Endothelial cell of umbilical vein (primary cell): ENCODE measurements at regions not wholly inside any gene's neighbourhood (a gene's known extent, or its start where the extent isn't known, plus 50 kb on each side); places are given as distances from the start of the nearest gene placed in this dataset.

ENCODE experiments used
- BruUV-seq: library from RNA; stranded (reverse); fragments of 400-500 nt; replicated peaks from 2 replicates; lab custom pipeline; 2021; lab: Mats Ljungman, UMichigan
- CTCF ChIA-PET: fragments of 300-600, 350-600 bp; sonication (Branson Sonifier 250); formaldehyde crosslinking; loops from one replicate; lab custom pipeline; 2021; ENCODE audit warnings: antibody characterized with exemption, inconsistent platforms; lab: Charles Lee
- POLR2A ChIA-PET: fragments of 300-600, 350-600 bp; sonication (Branson Sonifier 250); formaldehyde crosslinking; loops from one replicate; lab custom pipeline; 2021; ENCODE audit warnings: antibody characterized with exemption, inconsistent platforms; lab: Charles Lee
- DNase-seq: peaks from one replicate; pipeline ENCODE4 v3.0.0-alpha.2; 2011; ENCODE audit warnings: low read depth, low spot score
- FAIRE-seq: peaks from 2 replicates; lab custom pipeline; 2011; peaks lifted over from hg19 to GRCh38; lab: Jason Lieb, UNC
- H2AFZ ChIP-seq: 2 replicates; pipeline ENCODE4 v1.6.0; 2012; ENCODE audit warnings: low read depth, low read length, control low read depth, inconsistent platforms
- H3K27ac ChIP-seq: 2 replicates; pipeline ENCODE4 v1.5.1; 2011; ENCODE audit warnings: low read depth, mild to moderate bottlenecking, control low read depth, low read length, moderate library complexity; ENCODE audit not compliant: insufficient read depth
- H3K27me3 ChIP-seq, 2 experiments: 2 replicates each; pipeline versions ENCODE4 v1.6.0 to v1.6.1; 2011; ENCODE audit warnings: low read length in 2 of 2, mixed read lengths in 1 of 2; ENCODE audit not compliant: control insufficient read depth in 2 of 2, insufficient read depth in 2 of 2
- H3K36me3 ChIP-seq, 2 experiments: 2 replicates in 1 of 2; 3 replicates in 1 of 2; pipeline ENCODE4 v1.5.1; 2011; ENCODE audit warnings: low read length in 2 of 2, mild to moderate bottlenecking in 1 of 2, moderate library complexity in 1 of 2; ENCODE audit not compliant: control insufficient read depth in 2 of 2, insufficient read depth in 2 of 2; ENCODE audit errors: extremely low read depth in 1 of 2
- H3K4me1 ChIP-seq: 3 replicates; pipeline ENCODE4 v1.5.1; 2011; ENCODE audit warnings: mild to moderate bottlenecking, low read length; ENCODE audit not compliant: control insufficient read depth, insufficient read depth; ENCODE audit errors: extremely low read depth
- H3K4me2 ChIP-seq: 2 replicates; pipeline ENCODE4 v1.6.1; 2011; ENCODE audit warnings: low read length, control low read depth, mixed read lengths; ENCODE audit not compliant: insufficient read depth
- H3K4me3 ChIP-seq, 3 experiments: fragments of 200-600 bp in 1 of 3; sonication (generic), shearing (Covaris generic) in 1 of 3; replicated peaks in 1 of 3; 2 replicates each; pipeline ENCODE4 v1.5.1; 2011 to 2016; ENCODE audit warnings: control low read depth in 3 of 3, low read length in 3 of 3, mild to moderate bottlenecking in 2 of 3, inconsistent platforms in 1 of 3, low read depth in 1 of 3, moderate library complexity in 1 of 3; ENCODE audit not compliant: insufficient read depth in 1 of 3
- H3K79me2 ChIP-seq: 2 replicates; pipeline ENCODE4 v1.6.0; 2012; ENCODE audit warnings: low read length, inconsistent platforms; ENCODE audit not compliant: control insufficient read depth, insufficient read depth
- H3K9ac ChIP-seq: replicated peaks from 2 replicates; pipeline ENCODE3; 2011; ENCODE audit warnings: low read length, control low read depth; ENCODE audit not compliant: insufficient read depth; ENCODE audit errors: extremely low read depth
- H3K9me1 ChIP-seq: replicated peaks from 3 replicates; pipeline ENCODE4 v1.6.0; 2011; ENCODE audit warnings: mild to moderate bottlenecking, low read length; ENCODE audit not compliant: control insufficient read depth, insufficient read depth; ENCODE audit errors: extremely low read depth
- H3K9me3 ChIP-seq: replicated peaks from 2 replicates; pipeline ENCODE4 v1.5.1; 2012; ENCODE audit warnings: low read length, inconsistent platforms; ENCODE audit not compliant: control insufficient read depth, insufficient read depth
- H4K20me1 ChIP-seq: replicated peaks from 2 replicates; pipeline ENCODE3; 2011; ENCODE audit warnings: mild to moderate bottlenecking, low read length; ENCODE audit not compliant: control insufficient read depth, insufficient read depth; ENCODE audit errors: extremely low read depth
- CTCF ChIP-seq, 2 donors: IDR thresholded peaks; 1 replicate in 1 of 2; 2 replicates in 1 of 2; pipeline ENCODE4 v1.5.1; 2011; ENCODE audit warnings: low read length in 2 of 2, mild to moderate bottlenecking in 2 of 2, moderate library complexity in 2 of 2, control low read depth in 1 of 2, inconsistent platforms in 1 of 2, low read depth in 1 of 2; ENCODE audit not compliant: insufficient read depth in 1 of 2; ENCODE audit errors: extremely low read depth in 1 of 2
- EZH2 ChIP-seq: IDR thresholded peaks from 2 replicates; pipeline ENCODE4 v1.6.1; 2012; ENCODE audit warnings: borderline replicate concordance, low read depth, mild to moderate bottlenecking, moderate library complexity, low read length, inconsistent platforms; ENCODE audit not compliant: severe bottlenecking
- FOS ChIP-seq: IDR thresholded peaks from 2 replicates; pipeline ENCODE4 v1.6.1; 2011; ENCODE audit warnings: mild to moderate bottlenecking, low read length, moderate library complexity, borderline replicate concordance; ENCODE audit not compliant: insufficient read depth
- GATA2 ChIP-seq: IDR thresholded peaks from 2 replicates; pipeline ENCODE4 v1.7.0; 2011; ENCODE audit warnings: low read depth, mild to moderate bottlenecking, moderate library complexity, mixed read lengths, low read length; ENCODE audit not compliant: insufficient read length, insufficient read depth
- JUN ChIP-seq: IDR thresholded peaks from 2 replicates; pipeline ENCODE4 v1.6.1; 2011; ENCODE audit warnings: borderline replicate concordance, low read depth; ENCODE audit not compliant: insufficient read length, insufficient read depth
- MAX ChIP-seq: IDR thresholded peaks from 2 replicates; pipeline ENCODE4 v1.6.1; 2011; ENCODE audit not compliant: insufficient read depth, insufficient read length
- MYC ChIP-seq: IDR thresholded peaks from one replicate; pipeline ENCODE4 v1.6.1; 2011; ENCODE audit warnings: mild to moderate bottlenecking, low read depth, low read length
- POLR2A ChIP-seq: IDR thresholded peaks from 2 replicates; pipeline ENCODE4 v1.6.1; 2012; ENCODE audit warnings: low read depth, mild to moderate bottlenecking, control low read depth, low read length
- POLR2AphosphoS5 ChIP-seq: IDR thresholded peaks from 2 replicates; pipeline ENCODE4 v1.6.1; 2012; ENCODE audit warnings: low read depth, mild to moderate bottlenecking, control low read depth, low read length, moderate library complexity; ENCODE audit not compliant: insufficient read depth
- dilution Hi-C: fragments of 300-500 bp; cut with MboI; formaldehyde crosslinking; loops from one replicate; pipeline ENCODE4 v1.15.0; 2019; ENCODE audit warnings: low sequenced_read_pairs; ENCODE audit not compliant: extremely low pct_ligation_motif_present
- intact Hi-C: fragments of 100-400 bp; cut with micrococcal nuclease; formaldehyde crosslinking; loops from one replicate; pipeline ENCODE4 v1.10.0; 2022

- Histone ChIP-seq H2AFZ (no peak overlapping the region), H3K4me2 (no peak overlapping the region), H3K4me3 (no peak overlapping the region), H3K9me3 (no peaks in the 10 kb centered on the region), H3K79me2 (no peaks in the 10 kb centered on the region), H3K4me1 (peaks cover 12% of the 10 kb centered on the region), H3K27me3 (no peaks in the 10 kb centered on the region), H3K27ac (no peak overlapping the region), H3K36me3 (no peaks in the 10 kb centered on the region), H4K20me1 (no peaks in the 10 kb centered on the region), H3K9me1 (no peaks in the 10 kb centered on the region), H3K9ac (no peak overlapping the region)
- dilution Hi-C loops (no loop called here), intact Hi-C loops (loop anchor here (5.0 to 10.0 kb wide), 2 partner anchors 607 to 1534 kb away; no protein-coding TSS in a partner anchor)
- FAIRE-seq: no peak
- TF ChIP-seq POLR2A (no peak), MAX (no peak), POLR2AphosphoS5 (no peak), FOS (no peak), CTCF (IDR thresholded peaks at IDR 0.05; ENCODE audit: extremely low read depth in 1 of 2, insufficient read depth in 1 of 2, low read depth in 1 of 2, low read length in 2 of 2) (no peak), GATA2 (no peak), EZH2 (no peak), JUN (no peak), MYC (no peak)
- ChIA-PET POLR2A (no interaction called here), CTCF (interaction anchor here (1.1 to 8.4 kb wide), 3 partner anchors 15 to 1296 kb away, joined by 4 to 192 read pairs (median 99); no protein-coding TSS in a partner anchor)
- no TSS peak for BruUV-seq
- DNase-seq: no peak
Observed at GRCh38 chr1:55288245-55288644, 73.1 kb upstream of the USP24 start.
